ENCODE measurements at regions not wholly inside any gene's neighbourhood (a gene's known extent, or its start where the extent isn't known, plus 50 kb on each side); places are given as distances from the start of the nearest gene placed in this dataset.

DNA sequence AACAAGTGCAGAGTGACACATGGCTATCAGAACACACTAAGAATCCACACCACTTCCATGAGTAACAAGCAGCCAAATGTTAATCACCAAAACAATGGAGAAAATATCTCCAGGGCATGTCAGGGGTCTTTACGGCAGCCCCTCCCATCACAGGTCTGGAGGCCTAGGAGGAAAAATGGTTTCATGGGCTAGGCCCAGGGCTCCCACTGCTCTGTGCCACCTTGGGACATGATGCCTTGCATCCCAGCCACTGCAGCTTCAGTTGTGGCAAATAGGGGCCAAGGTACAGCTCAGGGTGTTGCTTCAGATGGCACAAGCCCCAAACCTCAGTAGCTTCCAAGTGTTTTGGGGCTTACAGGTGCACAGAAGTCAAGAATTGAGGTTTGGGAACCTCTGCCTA lies 66.6 kb downstream of the NEURL3 start:
- DNase-seq, result no peak

DNA sequence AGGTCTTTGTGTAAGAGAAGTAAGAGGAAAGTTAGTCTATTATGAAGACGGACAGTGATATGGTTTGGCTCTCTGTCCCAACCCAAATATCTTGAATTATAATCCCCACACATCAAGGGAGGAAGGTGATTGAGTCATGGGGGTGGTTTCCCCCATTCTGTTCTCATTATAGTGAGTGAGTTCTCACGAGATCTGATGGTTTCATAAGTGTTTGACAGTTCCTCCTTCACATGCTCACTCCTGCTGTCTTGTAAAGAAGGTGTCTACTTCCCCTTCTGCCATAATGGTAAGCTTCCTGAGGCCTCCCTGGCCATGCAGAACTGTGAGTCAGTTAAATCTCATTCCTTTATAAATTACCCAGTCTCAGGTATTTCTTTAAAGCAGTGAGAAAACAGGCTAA lies 67.6 kb downstream of the NEURL3 start:
- DNase-seq, result peak; percentile 41

- no peak for DNase-seq
Measured at GRCh38 chr2:96436961-96437360, 68.2 kb downstream of the NEURL3 start.

GRCh38 chr2:96436416-96436815 lies 68.7 kb downstream of the NEURL3 start:
- DNase-seq, result no peak

- no peak for DNase-seq
Measured at GRCh38 chr2:96431319-96431718, 73.8 kb downstream of the NEURL3 start.

GRCh38 chr2:96430394-96430988 lies 74.7 kb downstream of the NEURL3 start:
- DNase-seq, result no peak

- DNase-seq, result no peak
Measured at GRCh38 chr2:96427917-96428316, 77.2 kb downstream of the NEURL3 start.

DNA sequence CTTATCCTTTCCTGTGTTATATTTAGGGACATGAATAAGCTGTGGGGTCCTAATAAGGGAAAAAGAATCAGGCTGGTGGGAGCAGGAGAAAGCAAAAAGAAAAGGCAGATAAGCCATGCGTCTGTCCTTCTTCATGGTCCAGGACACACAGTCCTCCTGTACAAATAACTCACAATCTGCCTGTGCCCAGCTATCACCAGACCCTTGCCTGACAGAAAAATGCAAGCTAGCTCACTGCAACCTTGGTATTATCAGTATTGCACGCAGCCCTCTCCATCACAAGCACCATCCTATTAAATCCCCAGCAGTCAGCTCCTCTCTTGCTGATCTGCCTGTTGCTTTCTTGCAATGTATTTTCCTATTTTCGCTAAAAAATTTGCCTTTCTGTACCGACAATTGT lies 78.0 kb downstream of the NEURL3 start:
- DNase-seq, result no peak

GRCh38 chr2:96423828-96424227 lies 81.3 kb downstream of the NEURL3 start:
- no peak for DNase-seq

All from GF-D8 (cell line).